GM19023 (cell line): ENCODE measurements at regions not wholly inside any gene's neighbourhood (a gene's known extent, or its start where the extent isn't known, plus 50 kb on each side); places are given as distances from the start of the nearest gene placed in this dataset.
A peak's percentile ranks its signal among the peaks of the same experiment; 100 is the strongest.

Source experiments
- ATAC-seq: cut with Tn5 transposase; IDR thresholded peaks from one replicate; pipeline ENCODE4 v1.9.1; 2021; ENCODE audit warnings: mild to moderate bottlenecking, moderate library complexity; ENCODE audit not compliant: unreplicated experiment

DNA sequence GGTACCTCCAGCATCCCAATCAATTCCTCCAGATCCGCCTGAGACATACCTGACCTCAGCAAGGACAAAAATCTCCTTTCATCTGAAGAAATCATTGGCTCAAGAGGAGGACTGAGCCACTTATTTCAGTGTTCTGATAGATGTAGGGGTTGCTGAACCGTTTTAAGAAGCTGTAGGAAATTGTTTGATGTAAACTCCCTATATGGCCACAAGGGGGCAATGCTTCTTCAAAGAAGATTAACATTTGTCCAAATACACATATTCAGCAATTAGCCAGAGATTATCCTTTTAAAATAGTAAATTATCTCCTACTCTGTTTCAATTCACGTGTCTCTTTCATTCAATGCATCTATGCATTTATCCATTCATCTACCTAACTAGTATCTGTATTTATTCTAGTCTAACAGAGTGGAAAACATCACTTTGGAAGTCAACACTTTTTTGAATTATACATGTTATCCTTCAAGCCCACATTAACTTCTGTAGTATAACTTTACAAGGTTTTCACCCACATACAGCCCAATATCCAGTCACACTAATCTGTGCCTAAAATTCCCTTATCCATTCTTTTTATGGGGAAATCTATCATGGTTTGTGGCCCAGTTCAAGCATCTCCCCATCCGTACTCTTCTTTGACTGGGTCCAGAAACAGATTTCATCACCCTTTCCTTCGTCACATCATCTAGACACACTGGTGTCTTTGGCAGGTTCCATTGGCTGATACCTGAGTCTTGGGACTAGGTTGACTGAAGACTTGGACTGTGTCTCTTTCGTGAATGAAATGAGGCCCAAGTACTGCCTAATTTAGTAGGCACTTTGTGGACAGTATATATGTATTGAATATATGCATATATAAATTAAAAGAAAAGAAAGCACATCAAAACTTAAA lies 411.0 kb upstream of the OR4E1 start:
- no peak for ATAC-seq

DNA sequence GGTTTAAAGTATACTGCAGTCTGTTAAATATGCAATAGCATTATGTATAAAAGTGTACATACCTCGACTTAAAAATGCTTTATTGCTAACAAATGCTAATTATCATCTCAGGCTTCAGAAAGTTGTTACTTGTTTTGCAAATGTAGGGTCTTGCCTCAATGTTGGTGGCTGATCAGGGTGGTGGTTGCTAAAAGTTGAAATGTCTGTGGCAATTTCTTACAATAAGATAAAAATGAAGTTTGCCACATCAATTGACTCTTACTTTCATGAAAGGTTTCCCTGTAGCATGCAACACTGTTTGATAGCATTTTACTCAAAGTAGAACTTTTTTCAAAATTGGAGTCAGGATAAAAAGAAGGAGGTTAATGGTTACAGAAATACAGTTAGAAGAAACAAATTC lies 407.7 kb upstream of the OR4E1 start:
- ATAC-seq, result no peak

DNA sequence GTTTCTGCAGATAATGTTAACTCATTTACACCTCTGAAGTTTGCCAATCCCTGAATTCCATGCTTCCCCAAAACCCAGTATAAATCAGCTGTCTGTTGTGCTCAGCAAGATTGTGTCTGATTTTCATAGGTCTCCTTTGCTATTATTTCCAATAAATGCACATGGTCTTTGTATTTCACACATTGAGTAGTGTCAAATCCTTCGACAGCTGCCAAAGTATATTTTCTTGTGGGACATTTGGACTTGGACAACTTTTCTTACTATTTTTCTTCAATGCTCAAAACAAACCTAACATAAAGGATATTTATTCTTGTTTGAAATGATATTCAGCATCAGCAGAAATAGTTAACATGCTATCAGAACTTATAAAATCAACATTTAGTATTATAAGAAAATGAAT lies 406.1 kb upstream of the OR4E1 start:
- ATAC-seq, result no peak

DNA sequence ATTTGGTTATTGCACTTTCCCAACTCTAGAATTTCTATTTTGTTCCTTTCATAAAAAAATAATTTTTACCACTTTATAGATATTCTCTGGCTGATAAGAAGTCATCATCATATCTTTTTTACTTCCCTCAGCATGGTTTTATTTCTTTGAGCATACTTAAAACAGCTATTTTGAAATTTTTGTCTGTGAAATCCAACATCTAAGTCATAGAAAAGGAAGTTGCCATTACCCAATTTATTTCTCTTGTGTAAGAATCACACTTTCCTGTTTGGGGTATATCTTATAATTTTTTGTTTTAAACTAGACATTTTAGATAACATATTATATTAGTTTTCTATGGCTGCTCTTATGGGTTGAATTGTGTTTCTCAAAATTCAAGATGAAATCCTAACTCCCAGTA lies 400.2 kb upstream of the OR4E1 start:
- no peak for ATAC-seq

DNA sequence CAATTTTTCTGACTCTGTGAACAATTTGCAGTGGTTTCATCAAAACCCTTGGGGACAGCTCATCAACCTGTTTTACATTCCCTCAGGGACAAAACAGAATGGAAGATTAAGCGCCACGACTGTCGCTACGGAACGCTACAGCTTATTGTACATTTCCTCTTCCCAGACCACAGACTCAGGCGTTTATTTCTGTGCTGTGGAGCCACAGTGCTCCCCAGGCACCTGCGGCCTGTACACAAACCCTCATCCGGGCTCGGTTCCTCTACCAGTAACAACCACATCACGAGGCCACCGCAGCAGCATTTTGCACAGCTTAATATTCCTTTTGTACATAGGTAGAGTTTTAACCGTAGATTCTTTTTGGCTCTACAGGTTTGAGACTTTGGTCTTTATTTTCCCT lies 397.4 kb upstream of the OR4E1 start:
- ATAC-seq, result peak; percentile 87

DNA sequence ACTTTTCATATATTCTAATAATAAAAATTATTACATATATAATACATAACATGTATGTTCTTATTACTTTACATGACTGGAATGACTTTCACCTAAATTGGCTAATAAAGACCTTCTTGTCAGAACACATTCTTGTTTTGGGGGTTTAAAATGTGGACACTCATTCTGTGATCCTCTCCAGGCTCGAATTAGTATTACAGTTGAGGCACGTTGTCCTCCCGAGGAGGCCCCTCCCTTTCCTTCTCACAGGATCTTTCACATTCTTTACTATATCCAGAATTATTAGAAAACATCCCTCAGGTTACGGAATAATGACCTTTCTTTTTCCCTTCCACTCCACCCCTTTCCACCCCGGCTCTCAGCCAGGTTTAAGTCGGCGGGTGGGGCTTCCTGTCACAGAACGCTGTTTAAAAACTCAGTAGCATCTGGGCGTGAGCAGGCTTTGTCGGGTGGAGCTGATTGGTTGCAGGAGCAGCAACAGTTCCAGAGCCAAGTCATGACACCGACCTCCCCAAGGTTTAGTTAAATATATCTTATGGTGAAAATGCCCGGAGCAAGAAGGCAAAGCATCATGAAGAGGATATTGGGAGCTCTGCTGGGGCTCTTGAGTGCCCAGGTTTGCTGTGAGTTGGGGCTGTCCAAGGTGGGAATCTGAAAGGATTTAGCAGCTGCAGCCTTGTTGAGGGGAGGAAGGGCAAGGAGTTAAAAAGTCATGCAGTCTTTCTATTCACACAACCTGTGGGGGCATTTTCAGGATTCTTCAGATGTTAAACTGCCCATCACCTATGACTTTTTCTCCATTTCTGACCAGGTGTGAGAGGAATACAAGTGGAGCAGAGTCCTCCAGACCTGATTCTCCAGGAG lies 396.7 kb upstream of the OR4E1 start:
- ATAC-seq, result peak; percentile 39

DNA sequence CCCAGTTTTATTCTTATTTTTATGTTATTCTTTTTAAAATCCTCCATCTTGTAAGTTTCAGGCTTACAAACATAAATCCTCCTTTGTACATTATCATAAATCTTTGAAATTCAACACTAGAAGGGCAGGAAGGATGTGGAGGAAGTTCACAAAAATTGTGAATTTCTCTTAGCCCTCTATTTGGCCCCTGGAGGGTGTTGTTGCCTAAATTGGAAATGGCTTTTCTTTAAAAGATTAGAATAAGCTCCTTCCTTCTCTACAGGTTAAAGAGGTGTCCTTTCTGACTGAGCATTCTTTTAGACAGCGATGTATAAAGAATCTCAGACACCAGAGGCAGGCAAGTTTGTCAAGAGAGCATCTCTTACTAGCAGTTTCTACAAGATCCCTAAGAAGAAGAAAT lies 391.7 kb upstream of the OR4E1 start:
- ATAC-seq, result no peak

DNA sequence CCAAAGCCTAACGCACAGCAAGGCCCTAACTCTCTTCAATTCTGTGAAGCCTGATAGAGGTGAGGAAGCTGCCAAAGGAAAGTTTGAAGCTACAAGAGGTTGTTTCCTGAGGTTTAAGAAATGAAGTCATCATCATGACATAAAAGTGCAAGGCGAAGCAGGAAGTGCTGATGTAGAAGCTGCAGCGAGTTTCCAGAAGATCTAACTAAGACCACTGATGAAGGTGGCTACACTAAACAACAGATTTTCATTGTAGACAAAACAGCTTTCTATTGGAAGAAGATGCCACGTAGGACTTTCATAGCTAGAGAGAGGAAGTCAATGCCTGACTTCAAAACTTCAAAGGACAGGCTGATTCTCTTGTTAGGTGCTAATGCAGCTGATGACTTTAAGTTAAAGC lies 385.6 kb upstream of the OR4E1 start:
- no peak for ATAC-seq

DNA sequence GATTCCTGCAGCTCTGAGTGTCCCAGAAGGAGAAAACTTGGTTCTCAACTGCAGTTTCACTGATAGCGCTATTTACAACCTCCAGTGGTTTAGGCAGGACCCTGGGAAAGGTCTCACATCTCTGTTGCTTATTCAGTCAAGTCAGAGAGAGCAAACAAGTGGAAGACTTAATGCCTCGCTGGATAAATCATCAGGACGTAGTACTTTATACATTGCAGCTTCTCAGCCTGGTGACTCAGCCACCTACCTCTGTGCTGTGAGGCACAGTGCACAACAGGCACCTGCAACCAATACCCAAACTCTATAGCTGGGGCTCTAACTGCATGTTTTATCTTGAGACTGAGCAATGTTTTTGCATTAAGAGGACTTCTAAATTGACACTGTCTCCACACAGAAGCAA lies 379.2 kb upstream of the OR4E1 start:
- ATAC-seq, result no peak

DNA sequence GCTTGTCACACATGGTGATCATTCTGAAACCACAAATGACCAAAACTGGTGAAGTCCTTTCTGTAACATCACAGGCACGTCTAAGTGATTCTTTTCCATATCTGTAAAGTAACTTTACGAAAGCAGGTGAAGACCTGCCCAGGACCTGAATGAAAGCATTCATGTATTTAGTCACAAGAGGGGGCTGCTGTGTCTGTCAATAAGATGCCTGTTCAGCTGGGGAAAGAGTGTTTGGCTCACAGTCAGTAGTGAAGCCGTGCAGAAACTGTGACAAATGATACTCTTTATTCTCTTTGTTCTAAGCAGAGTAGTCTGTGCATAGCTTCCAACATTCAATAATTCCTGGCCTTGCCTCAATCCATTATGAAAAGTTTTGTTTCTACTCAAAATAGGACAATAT lies 373.5 kb upstream of the OR4E1 start:
- no peak for ATAC-seq

DNA sequence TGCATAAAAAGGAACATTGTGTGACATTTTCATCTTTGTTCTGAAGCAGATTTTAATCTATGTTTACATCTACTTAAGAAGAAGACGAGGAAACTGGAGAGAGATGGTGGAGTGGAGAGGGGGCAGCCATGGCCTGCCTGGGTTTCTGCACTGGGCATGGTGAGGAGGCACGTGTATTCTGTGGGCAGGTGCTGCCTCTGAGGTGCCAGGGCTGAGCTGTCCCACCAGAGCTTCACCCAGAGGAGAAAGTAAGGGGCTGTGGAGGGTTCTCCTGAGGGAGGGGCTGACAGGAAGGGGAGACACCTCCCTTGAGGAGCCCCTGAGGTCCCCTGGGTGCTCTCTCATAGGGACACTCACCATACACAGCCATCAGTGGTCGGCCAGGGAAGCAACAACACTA lies 372.4 kb upstream of the OR4E1 start:
- ATAC-seq, result no peak

DNA sequence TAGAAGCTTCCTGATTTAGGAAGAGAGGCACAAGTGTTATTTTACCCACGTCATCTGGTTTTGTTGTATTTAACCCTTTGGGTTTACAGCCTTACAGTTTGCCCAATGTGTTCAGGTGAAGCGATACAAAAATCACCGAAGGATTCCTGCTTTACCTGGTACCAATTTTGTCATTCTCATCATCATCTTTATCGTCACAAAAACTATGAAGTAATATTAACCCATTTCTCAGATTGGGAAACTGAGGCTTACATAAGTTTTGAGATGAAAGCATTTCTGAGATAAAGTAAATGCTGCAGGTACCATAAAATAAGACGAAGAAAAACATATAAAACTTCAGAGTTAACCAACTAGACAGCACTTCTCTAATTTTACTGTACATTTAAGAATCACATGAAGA lies 370.6 kb upstream of the OR4E1 start:
- ATAC-seq, result no peak

DNA sequence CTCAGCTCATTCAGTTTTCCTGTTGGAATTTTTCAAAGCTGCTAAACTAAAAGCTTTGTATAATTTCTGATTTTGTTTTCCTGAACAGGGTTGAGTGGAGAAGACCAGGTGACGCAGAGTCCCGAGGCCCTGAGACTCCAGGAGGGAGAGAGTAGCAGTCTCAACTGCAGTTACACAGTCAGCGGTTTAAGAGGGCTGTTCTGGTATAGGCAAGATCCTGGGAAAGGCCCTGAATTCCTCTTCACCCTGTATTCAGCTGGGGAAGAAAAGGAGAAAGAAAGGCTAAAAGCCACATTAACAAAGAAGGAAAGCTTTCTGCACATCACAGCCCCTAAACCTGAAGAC lies 367.1 kb upstream of the OR4E1 start:
- ATAC-seq, result no peak

DNA sequence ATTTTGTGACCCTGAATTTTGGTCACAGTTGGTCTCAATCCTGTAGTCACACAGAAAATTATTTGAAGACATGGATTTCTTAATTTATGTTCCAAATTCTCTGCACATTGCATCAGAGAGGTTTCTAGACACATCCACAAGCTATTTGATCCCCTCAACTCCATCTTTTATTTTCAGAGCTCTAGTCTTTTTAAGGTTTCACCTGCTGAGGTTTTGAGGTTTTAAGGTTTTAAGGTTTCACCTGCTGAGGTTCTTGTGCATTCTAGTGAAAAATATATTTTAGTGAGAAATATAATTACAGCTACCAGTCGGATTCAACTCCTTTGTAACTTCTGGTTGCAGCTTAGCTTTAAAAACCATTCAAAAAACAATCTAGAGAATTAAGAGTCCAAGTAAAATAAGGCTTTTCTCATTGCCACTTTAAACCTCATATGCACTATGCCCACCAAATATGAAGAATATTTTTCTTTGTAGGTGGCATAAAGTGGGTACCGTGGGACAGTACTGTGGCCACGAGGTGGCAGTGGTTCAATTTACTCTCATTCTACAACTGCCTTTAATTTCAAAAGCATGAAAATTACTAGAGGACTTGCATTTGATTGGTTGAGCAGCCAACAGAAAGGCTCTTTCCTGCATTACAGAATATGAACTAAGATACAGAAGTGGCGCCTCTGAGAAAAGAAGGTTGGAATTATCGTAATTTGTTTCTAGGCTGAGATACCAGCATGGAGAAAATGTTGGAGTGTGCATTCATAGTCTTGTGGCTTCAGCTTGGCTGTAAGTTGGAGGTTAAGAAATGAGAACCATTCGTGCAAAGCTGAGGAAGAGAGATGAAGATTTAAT lies 366.5 kb upstream of the OR4E1 start:
- no peak for ATAC-seq

DNA sequence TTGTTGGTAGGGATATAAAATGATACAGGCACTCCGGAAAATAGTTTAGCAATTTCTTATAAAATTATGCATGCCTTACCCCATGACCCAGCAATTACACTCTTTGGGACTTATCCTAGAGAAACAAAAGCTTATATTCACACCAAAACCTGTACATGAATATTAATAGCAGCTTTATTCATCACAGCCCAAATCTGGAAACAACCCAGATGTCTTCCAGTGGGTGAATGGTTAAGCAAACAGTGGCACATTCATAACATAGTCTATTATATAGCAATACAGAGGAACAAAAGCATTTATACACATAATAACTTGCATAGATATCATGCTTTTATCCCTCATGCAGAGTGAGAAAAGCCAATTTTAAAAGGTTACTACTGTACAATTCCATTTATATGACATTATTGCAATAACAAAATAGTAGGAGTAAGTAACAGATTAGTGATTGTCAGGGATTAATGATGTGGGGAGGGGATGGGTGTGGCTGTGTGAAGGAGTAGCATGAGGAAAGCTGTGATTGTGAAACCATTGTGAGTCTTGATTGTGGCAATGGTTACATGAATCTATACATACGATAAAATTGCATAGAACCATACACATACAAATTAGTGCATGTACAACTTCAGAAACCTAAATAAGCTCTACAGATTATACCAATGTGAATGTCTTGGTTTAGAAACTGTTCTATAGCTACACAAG lies 363.1 kb upstream of the OR4E1 start:
- ATAC-seq, result no peak

DNA sequence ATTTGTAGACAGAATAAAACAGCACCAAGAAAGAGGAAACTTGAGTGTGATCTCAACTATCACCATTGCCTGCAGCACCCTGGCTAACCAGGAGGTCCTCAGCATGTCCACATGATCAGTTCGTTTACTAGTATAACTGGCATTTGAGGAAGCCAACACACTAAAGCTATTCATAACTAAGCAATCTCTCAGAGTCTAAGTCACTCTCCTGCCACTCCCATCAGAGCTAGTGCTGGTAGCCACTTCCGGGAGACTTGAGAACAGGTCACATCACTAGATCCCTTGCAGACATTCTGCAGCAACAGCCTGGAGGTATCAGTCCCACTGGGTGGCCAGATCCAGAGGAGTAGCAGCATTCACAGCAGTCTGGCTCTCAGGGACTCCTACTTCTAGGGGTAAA lies 352.9 kb upstream of the OR4E1 start:
- ATAC-seq, result no peak

DNA sequence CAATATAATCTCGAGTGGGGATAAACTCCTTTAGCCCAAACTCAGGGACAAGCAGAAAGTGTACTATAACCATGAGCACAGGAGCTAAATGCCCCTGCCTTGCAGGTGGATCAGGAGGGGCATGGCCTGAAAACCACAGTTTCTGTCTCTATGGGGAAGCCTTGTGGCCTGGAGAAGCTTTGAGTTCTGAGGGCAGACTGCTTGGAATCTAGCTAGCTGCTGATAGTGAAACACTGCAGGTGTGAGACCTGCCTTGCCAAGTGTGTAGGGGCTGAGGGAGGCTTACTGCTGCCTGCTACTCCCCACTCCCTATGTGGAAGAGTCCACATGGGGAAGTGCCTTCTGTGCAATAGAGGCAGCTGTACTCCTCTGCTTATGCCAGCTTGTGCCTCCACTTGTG lies 352.3 kb upstream of the OR4E1 start:
- ATAC-seq, result no peak

DNA sequence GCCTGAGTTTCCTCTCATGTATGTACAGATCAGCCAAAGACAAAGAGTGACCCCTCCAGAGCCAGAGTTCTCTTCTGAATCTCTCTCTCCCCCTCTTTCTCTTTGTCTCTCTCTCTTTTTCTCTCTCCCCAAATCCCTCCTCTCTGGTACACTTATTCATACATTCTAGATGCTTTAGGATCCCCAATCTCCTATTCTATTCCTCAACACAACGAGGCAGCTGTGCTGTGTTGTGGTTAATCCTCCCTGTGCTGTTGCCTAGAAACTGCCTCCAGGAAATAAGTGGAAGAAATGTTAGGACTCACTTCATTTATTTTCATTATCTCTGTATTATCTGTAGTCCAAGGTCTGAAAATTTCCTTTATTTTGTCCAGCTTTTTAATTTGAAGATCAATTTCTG lies 350.5 kb upstream of the OR4E1 start:
- ATAC-seq, result no peak

DNA sequence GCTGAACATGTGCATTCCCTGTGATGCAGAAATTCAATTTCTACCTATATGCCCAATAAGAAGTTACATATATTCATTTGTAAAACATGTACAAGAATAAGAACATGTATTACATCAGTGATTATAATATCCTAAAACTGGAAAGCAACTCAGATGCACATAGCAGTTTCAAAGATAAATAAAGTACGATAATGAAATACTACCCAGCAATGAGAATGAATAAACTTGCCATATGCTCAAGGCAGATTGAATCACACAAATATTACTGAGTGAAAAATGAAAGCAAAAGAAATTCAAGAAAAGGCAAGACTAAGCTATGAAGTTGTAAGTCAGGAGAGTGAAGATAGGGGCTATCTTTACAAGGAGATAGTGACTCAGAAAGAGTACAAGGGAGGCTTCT lies 345.3 kb upstream of the OR4E1 start:
- no peak for ATAC-seq

DNA sequence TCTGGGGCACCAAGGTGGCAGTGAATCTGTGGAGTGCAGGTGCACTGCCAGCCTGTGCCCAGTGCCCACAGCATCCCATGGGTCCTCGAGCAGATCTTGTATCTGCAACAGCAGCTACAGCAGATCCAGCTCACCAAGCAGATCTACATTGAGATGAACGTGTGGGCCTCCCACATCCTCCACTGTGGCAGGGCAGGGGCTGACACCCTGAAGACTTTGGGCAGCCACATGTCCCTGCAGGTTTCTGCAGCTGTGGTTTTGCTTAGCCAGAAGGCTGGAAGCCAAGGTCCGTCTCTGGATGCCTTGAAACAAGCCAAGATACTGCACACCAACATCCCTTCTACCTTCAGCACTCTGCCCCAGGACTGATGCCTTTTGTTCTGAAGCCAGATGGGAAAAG lies 338.8 kb upstream of the OR4E1 start:
- ATAC-seq, result no peak

DNA sequence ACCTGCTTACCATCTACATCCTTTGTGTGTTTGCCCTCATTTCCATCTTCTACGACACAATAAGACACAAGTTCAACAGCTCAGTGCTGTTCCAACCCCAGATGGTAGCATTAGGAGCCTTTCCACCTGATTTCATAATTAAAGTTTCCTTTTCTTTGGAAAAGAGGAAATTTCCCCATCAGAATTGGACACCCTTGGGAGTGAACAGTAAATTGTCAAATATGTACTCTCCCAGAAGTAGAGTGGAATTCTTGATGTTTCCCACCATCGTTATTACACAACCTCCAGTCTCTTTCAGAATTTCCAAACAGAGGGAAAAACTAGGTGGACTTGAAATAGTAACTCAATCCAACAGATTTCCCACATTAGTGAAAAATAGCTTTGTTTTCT lies 337.6 kb upstream of the OR4E1 start:
- ATAC-seq, result no peak
